IMR-90 (cell line): ENCODE measurements at regions not wholly inside any gene's neighbourhood (a gene's known extent, or its start where the extent isn't known, plus 50 kb on each side); places are given as distances from the start of the nearest gene placed in this dataset. TPM values are rescaled to one million over a fixed set of nuclear protein-coding genes. Genes with fewer than 3 reads are reported as not detected.

ENCODE experiments used
- microRNA-seq, 2 experiments: library from miRNA; stranded (forward) in 1 of 2; unstranded in 1 of 2; fragments of 10-50 nt in 1 of 2; fragments of <30 nt in 1 of 2; gene quantifications in 1 of 2; microRNA quantifications in 1 of 2; one replicate each; pipeline versions ENCODE3 to v1.1.0; 2013 to 2020; ENCODE audit not compliant: insufficient read depth in 1 of 2, insufficient read length in 1 of 2, unreplicated experiment in 1 of 2
- small RNA-seq, 5 experiments: library from RNA; depleted of rRNA; stranded (forward); fragments of <200 nt; gene quantifications; one replicate each; pipeline ENCODE3, GENCODE V24; 2012

Small RNA genes lying in the stretch of these regions (microRNA-seq; reads per million reads assigned to microRNA genes)
- not detected for gene AL109618.2 (ENCODE audit: insufficient read depth, insufficient read length)

Small RNA genes lying in the stretch of these regions (small RNA-seq; reads per million reads assigned to genes)
- 0 reads per million in 5 experiments for gene AL109618.2
